GM23248 (cell line): ENCODE measurements at regions not wholly inside any gene's neighbourhood (a gene's known extent, or its start where the extent isn't known, plus 50 kb on each side); places are given as distances from the start of the nearest gene placed in this dataset.
"Not testable (repeated sequence)": the region's sequence is repeated elsewhere in the genome, so short reads cannot be mapped to it uniquely, and the experiment has no call there.

ENCODE experiments used
- DNase-seq: peaks from one replicate; pipeline ENCODE4 v3.0.0-alpha.2; 2015
- H2AFZ ChIP-seq: fragments of 200-600 bp; sonication (generic); 2 replicates; pipeline ENCODE4 v1.6.1; 2016; ENCODE audit warnings: antibody characterized with exemption
- H3F3A ChIP-seq: fragments of 200-600 bp; sonication (generic); 2 replicates; pipeline ENCODE4 v1.6.1; 2016; ENCODE audit warnings: mild to moderate bottlenecking, antibody characterized with exemption, mixed run types; ENCODE audit not compliant: insufficient read depth
- H3K27ac ChIP-seq: fragments of 200-600 bp; sonication (generic); 2 replicates; pipeline ENCODE4 v1.5.1; 2016; ENCODE audit warnings: mild to moderate bottlenecking
- H3K27me3 ChIP-seq: fragments of 200-600 bp; sonication (generic); replicated peaks from 2 replicates; pipeline ENCODE4 v1.6.1; 2016; ENCODE audit warnings: mild to moderate bottlenecking; ENCODE audit not compliant: insufficient read depth
- H3K36me3 ChIP-seq: fragments of 200-600 bp; sonication (generic); 2 replicates; pipeline ENCODE4 v1.6.1; 2016; ENCODE audit warnings: low read depth, mild to moderate bottlenecking
- H3K4me1 ChIP-seq: fragments of 200-600 bp; sonication (generic); 2 replicates; pipeline ENCODE4 v1.6.1; 2016; ENCODE audit warnings: mild to moderate bottlenecking; ENCODE audit not compliant: insufficient read depth
- H3K4me2 ChIP-seq: fragments of 200-600 bp; sonication (generic); one replicate; pipeline ENCODE4 v1.6.1; 2016; ENCODE audit warnings: mild to moderate bottlenecking; ENCODE audit not compliant: unreplicated experiment
- H3K4me3 ChIP-seq: fragments of 200-600 bp; sonication (generic); 2 replicates; pipeline ENCODE4 v1.5.1; 2016; ENCODE audit warnings: mild to moderate bottlenecking
- H3K79me2 ChIP-seq: fragments of 200-600 bp; sonication (generic); 2 replicates; pipeline ENCODE4 v1.6.1; 2016; ENCODE audit warnings: mild to moderate bottlenecking; ENCODE audit not compliant: insufficient read depth
- H3K9ac ChIP-seq: fragments of 200-600 bp; sonication (generic); 2 replicates; pipeline ENCODE4 v1.6.1; 2016; ENCODE audit warnings: mild to moderate bottlenecking
- H3K9me2 ChIP-seq: fragments of 200-600 bp; sonication (generic); 2 replicates; pipeline ENCODE4 v1.6.1; 2016; ENCODE audit warnings: mixed run types, mild to moderate bottlenecking, moderate library complexity; ENCODE audit not compliant: insufficient read depth
- H3K9me3 ChIP-seq: fragments of 200-600 bp; sonication (generic); one replicate; pipeline ENCODE4 v1.6.1; 2017; ENCODE audit warnings: low read depth
- H4K20me1 ChIP-seq: fragments of 200-600 bp; sonication (generic); 2 replicates; pipeline ENCODE4 v1.6.0; 2016; ENCODE audit not compliant: insufficient read depth
- EZH2 ChIP-seq: fragments of 200-600 bp; sonication (generic); IDR thresholded peaks from 2 replicates; pipeline ENCODE4 v1.6.1; 2018; ENCODE audit warnings: antibody characterized with exemption, mild to moderate bottlenecking; ENCODE audit not compliant: insufficient read depth, poor library complexity, severe bottlenecking
- EZH2phosphoT487 ChIP-seq: fragments of 200-600 bp; sonication (generic); IDR thresholded peaks from 2 replicates; pipeline ENCODE4 v1.6.1; 2018; ENCODE audit warnings: antibody characterized with exemption, moderate library complexity, mild to moderate bottlenecking, low read depth; ENCODE audit not compliant: insufficient read depth
- WGBS, 2 experiments: methylation state at CpG; one replicate each; pipeline ENCODE4 v1.1.6; 2015 to 2017; ENCODE audit warnings: low lambda C conversion rate in 2 of 2, low coverage in 1 of 2; ENCODE audit errors: missing lambda C conversion rate in 2 of 2; 5-methylcytosine and 5-hydroxymethylcytosine counted together
- in situ Hi-C: fragments of 300-500 bp; cut with MboI; formaldehyde crosslinking; loops from 2 replicates; pipeline ENCODE4 v1.15.0; 2020

GRCh38 chr5:103990064-103990463, 427.5 kb upstream of the NUDT12 start:
- no peak for DNase-seq
- Histone ChIP-seq H4K20me1 (no peaks in the 10 kb centered on the region), H3K4me3 (no peak overlapping the region), H3K79me2 (no peaks in the 10 kb centered on the region), H3K27me3 (no peaks in the 10 kb centered on the region), H3K36me3 (no peaks in the 10 kb centered on the region), H2AFZ (no peak overlapping the region), H3K4me2 (no peak overlapping the region), H3F3A (no peaks in the 10 kb centered on the region), H3K27ac (no peak overlapping the region), H3K9ac (no peak overlapping the region), H3K9me3 (no peaks in the 10 kb centered on the region), H3K4me1 (no peaks in the 10 kb centered on the region), H3K9me2 (no peaks in the 10 kb centered on the region)
- WGBS, 2 experiments = 20 to 25% methylated on average over 4 of the region's 4 CpGs
- in situ Hi-C loops = no loop called here
- TF ChIP-seq EZH2phosphoT487 (no peak), EZH2 (no peak)

DNA sequence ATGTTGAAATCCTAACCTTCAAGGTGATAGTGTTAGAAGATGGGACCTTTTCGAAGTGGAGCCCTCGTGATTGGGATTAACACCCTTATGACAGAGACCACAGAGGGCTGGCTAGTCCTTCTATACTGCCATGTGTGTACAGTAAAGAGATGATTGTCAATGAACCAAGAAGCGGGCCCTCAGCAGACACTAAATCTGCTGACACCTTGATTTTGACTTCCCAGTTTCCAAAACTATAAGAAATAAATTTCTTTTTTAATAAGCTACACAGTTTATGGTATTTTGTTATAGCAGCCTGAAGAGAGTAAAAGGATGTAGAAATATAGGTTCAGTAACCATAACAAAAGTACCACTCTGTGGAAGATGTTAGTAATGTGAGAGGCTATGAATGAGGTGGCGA, 419.0 kb upstream of the NUDT12 start:
- Histone ChIP-seq H3K79me2 (no peaks in the 10 kb centered on the region), H3K9me3 (peaks cover 4% of the 10 kb centered on the region), H3K27ac (no peak overlapping the region), H3K4me3 (no peak overlapping the region), H3K4me2 (no peak overlapping the region), H3K36me3 (no peaks in the 10 kb centered on the region), H2AFZ (no peak overlapping the region), H3K9me2 (no peaks in the 10 kb centered on the region), H3F3A (no peaks in the 10 kb centered on the region), H3K27me3 (no peaks in the 10 kb centered on the region), H3K4me1 (no peaks in the 10 kb centered on the region), H3K9ac (no peak overlapping the region), H4K20me1 (no peaks in the 10 kb centered on the region)
- no peak for TF ChIP-seq EZH2phosphoT487
- no peak for TF ChIP-seq EZH2
- 12 to 13% methylated on average over 4 of the region's 4 CpGs for WGBS, 2 experiments
- no peak for DNase-seq
- in situ Hi-C loops = no loop called here

GRCh38 chr5:103973669-103974068, 411.1 kb upstream of the NUDT12 start:
- DNase-seq = no peak
- H3K9me2 ChIP-seq = no peaks in the 10 kb centered on the region
- TF ChIP-seq EZH2phosphoT487 = no peak
- no peak for TF ChIP-seq EZH2
- H4K20me1 ChIP-seq = no peaks in the 10 kb centered on the region
- in situ Hi-C loops = no loop called here
- H3K27me3 ChIP-seq = no peaks in the 10 kb centered on the region
- no peak overlapping the region for H3K4me2 ChIP-seq
- no peaks in the 10 kb centered on the region for H3F3A ChIP-seq
- no peaks in the 10 kb centered on the region for H3K36me3 ChIP-seq
- no peak overlapping the region for H3K9ac ChIP-seq
- H3K4me1 ChIP-seq = no peaks in the 10 kb centered on the region
- no peak overlapping the region for H3K4me3 ChIP-seq
- H3K79me2 ChIP-seq = no peaks in the 10 kb centered on the region
- H3K9me3 ChIP-seq = peaks cover 2% of the 10 kb centered on the region
- H2AFZ ChIP-seq = no peak overlapping the region
- H3K27ac ChIP-seq = no peak overlapping the region

GRCh38 chr5:103966295-103966694, 403.7 kb upstream of the NUDT12 start:
- H3K9me2 ChIP-seq, DNase-seq, in situ Hi-C loops, H3K27me3 ChIP-seq, H3K4me3 ChIP-seq, H3K9ac ChIP-seq, H2AFZ ChIP-seq, H3K79me2 ChIP-seq, H3K9me3 ChIP-seq, H4K20me1 ChIP-seq, H3K27ac ChIP-seq, H3K4me1 ChIP-seq, H3K4me2 ChIP-seq, H3K36me3 ChIP-seq, H3F3A ChIP-seq: not testable (repeated sequence)
- 57 to 78% methylated on average over 7 to 23 of the region's 25 CpGs for WGBS, 2 experiments

GRCh38 chr5:103962023-103962422, 399.4 kb upstream of the NUDT12 start:
- in situ Hi-C loops = no loop called here
- no peak overlapping the region for H2AFZ ChIP-seq
- H3K27me3 ChIP-seq = no peaks in the 10 kb centered on the region
- no peak for TF ChIP-seq EZH2
- no peak for TF ChIP-seq EZH2phosphoT487
- H3K9me2 ChIP-seq = no peaks in the 10 kb centered on the region
- no peaks in the 10 kb centered on the region for H3K9me3 ChIP-seq
- 39 to 40% methylated on average over 1 of the region's 1 CpG for WGBS, 2 experiments
- H3K4me2 ChIP-seq = no peak overlapping the region
- H3K79me2 ChIP-seq = no peaks in the 10 kb centered on the region
- no peaks in the 10 kb centered on the region for H4K20me1 ChIP-seq
- no peak for DNase-seq
- H3K27ac ChIP-seq = no peak overlapping the region
- no peaks in the 10 kb centered on the region for H3K4me1 ChIP-seq
- no peaks in the 10 kb centered on the region for H3K36me3 ChIP-seq
- no peak overlapping the region for H3K9ac ChIP-seq
- H3K4me3 ChIP-seq = no peak overlapping the region
- H3F3A ChIP-seq = no peaks in the 10 kb centered on the region
